ENCODE measurements at regions not wholly inside any gene's neighbourhood (a gene's known extent, or its start where the extent isn't known, plus 50 kb on each side); places are given as distances from the start of the nearest gene placed in this dataset.

GRCh38 chr15:69790632-69791031 lies 307.1 kb downstream of the TLE3 start:
- Histone ChIP-seq H3K9me3 (replicated peaks) (0 out of 2 replicates have a peak, but pooled peaks cover 4% of the 10 kb centered on the region), H3K4me1 (no peaks in the 10 kb centered on the region; the same call in 1 of the 2 replicates), H3K36me3 (no peaks in the 10 kb centered on the region), H3K27ac (no peak overlapping the region), H3K4me3 (no peak overlapping the region), H3K27me3 (0 out of 2 replicates have a peak, but pooled peaks cover 3% of the 10 kb centered on the region)
- no peak for DNase-seq

GRCh38 chr15:69792823-69793222 lies 304.9 kb downstream of the TLE3 start:
- H3K27me3 ChIP-seq: peaks cover 4% of the 10 kb centered on the region; the same call in 1 of the 2 replicates
- DNase-seq: no peak
- no peak overlapping the region for H3K27ac ChIP-seq

GRCh38 chr15:69793431-69793780 lies 304.3 kb downstream of the TLE3 start:
- Histone ChIP-seq H3K4me1 (no peaks in the 10 kb centered on the region; the same call in 1 of the 2 replicates), H3K4me3 (no peak overlapping the region), H3K27me3 (peaks cover 4% of the 10 kb centered on the region; the same call in 1 of the 2 replicates), H3K27ac (no peak overlapping the region), H3K36me3 (no peaks in the 10 kb centered on the region), H3K9me3 (replicated peaks) (0 out of 2 replicates have a peak, but pooled peaks cover 4% of the 10 kb centered on the region)
- no peak for DNase-seq

More at GRCh38 chr15:69792823-69793222, 304.9 kb downstream of the TLE3 start:
- no peaks in the 10 kb centered on the region; the same call in 1 of the 2 replicates for H3K4me1 ChIP-seq
- H3K4me3 ChIP-seq: no peak overlapping the region
- no peaks in the 10 kb centered on the region for H3K36me3 ChIP-seq
- H3K9me3 ChIP-seq (replicated peaks): 0 out of 2 replicates have a peak, but pooled peaks cover 4% of the 10 kb centered on the region

GRCh38 chr15:69793781-69794451 lies 303.8 kb downstream of the TLE3 start:
- Histone ChIP-seq H3K36me3 (no peaks in the 10 kb centered on the region), H3K4me1 (no peaks in the 10 kb centered on the region; the same call in 1 of the 2 replicates), H3K27ac (no peak overlapping the region), H3K9me3 (replicated peaks) (0 out of 2 replicates have a peak, but pooled peaks cover 4% of the 10 kb centered on the region), H3K4me3 (no peak overlapping the region), H3K27me3 (peaks cover 4% of the 10 kb centered on the region; the same call in 1 of the 2 replicates)
- DNase-seq: no peak

- H3K27me3 ChIP-seq: peaks cover 4% of the 10 kb centered on the region; the same call in 1 of the 2 replicates
- 0 out of 2 replicates have a peak, but pooled peaks cover 4% of the 10 kb centered on the region for H3K9me3 ChIP-seq (replicated peaks)
- no peaks in the 10 kb centered on the region; the same call in 1 of the 2 replicates for H3K4me1 ChIP-seq
- no peak overlapping the region for H3K4me3 ChIP-seq
- H3K27ac ChIP-seq: no peak overlapping the region
- H3K36me3 ChIP-seq: no peaks in the 10 kb centered on the region
- no peak for DNase-seq
Observed at GRCh38 chr15:69794645-69795469, 302.9 kb downstream of the TLE3 start.

GRCh38 chr15:69795601-69796000 lies 302.1 kb downstream of the TLE3 start:
- no peak for DNase-seq
- Histone ChIP-seq H3K4me3 (no peak overlapping the region), H3K27me3 (peaks cover 7% of the 10 kb centered on the region; the same call in 1 of the 2 replicates), H3K4me1 (no peaks in the 10 kb centered on the region; the same call in 1 of the 2 replicates), H3K9me3 (replicated peaks) (0 out of 2 replicates have a peak, but pooled peaks cover 4% of the 10 kb centered on the region), H3K36me3 (no peaks in the 10 kb centered on the region), H3K27ac (no peak overlapping the region)

GRCh38 chr15:69797051-69797595 lies 300.6 kb downstream of the TLE3 start:
- Histone ChIP-seq H3K36me3 (no peaks in the 10 kb centered on the region), H3K27me3 (peaks cover 7% of the 10 kb centered on the region; the same call in 1 of the 2 replicates), H3K9me3 (replicated peaks) (no peaks in the 10 kb centered on the region), H3K4me3 (no peak overlapping the region), H3K27ac (no peak overlapping the region), H3K4me1 (no peaks in the 10 kb centered on the region; the same call in 1 of the 2 replicates)
- no peak for DNase-seq

GRCh38 chr15:69797615-69798014 lies 300.1 kb downstream of the TLE3 start:
- H3K27me3 ChIP-seq: peaks cover 7% of the 10 kb centered on the region; the same call in 1 of the 2 replicates
- no peaks in the 10 kb centered on the region; the same call in 1 of the 2 replicates for H3K4me1 ChIP-seq
- no peak overlapping the region for H3K27ac ChIP-seq
- H3K36me3 ChIP-seq: no peaks in the 10 kb centered on the region
- H3K4me3 ChIP-seq: no peak overlapping the region
- no peak for DNase-seq
- H3K9me3 ChIP-seq (replicated peaks): no peaks in the 10 kb centered on the region

GRCh38 chr15:69798481-69799250 lies 299.1 kb downstream of the TLE3 start:
- H3K4me1 ChIP-seq: no peaks in the 10 kb centered on the region; the same call in 1 of the 2 replicates
- no peak for DNase-seq
- no peaks in the 10 kb centered on the region for H3K9me3 ChIP-seq (replicated peaks)
- no peaks in the 10 kb centered on the region for H3K36me3 ChIP-seq
- H3K4me3 ChIP-seq: no peak overlapping the region
- no peak overlapping the region for H3K27ac ChIP-seq
- peaks cover 7% of the 10 kb centered on the region; the same call in 1 of the 2 replicates for H3K27me3 ChIP-seq

GRCh38 chr15:69801144-69801543 lies 296.6 kb downstream of the TLE3 start:
- Histone ChIP-seq H3K27ac (no peak overlapping the region), H3K4me3 (no peak overlapping the region), H3K4me1 (no peaks in the 10 kb centered on the region), H3K36me3 (no peaks in the 10 kb centered on the region), H3K9me3 (replicated peaks) (no peaks in the 10 kb centered on the region), H3K27me3 (peaks cover 10% of the 10 kb centered on the region; the same call in 1 of the 2 replicates)
- no peak for DNase-seq

GRCh38 chr15:69802432-69802831 lies 295.3 kb downstream of the TLE3 start:
- Histone ChIP-seq H3K27ac (no peak overlapping the region), H3K27me3 (peaks cover 8% of the 10 kb centered on the region; the same call in 1 of the 2 replicates), H3K4me1 (no peaks in the 10 kb centered on the region), H3K9me3 (replicated peaks) (no peaks in the 10 kb centered on the region), H3K4me3 (no peak overlapping the region), H3K36me3 (no peaks in the 10 kb centered on the region)
- no peak for DNase-seq

- Histone ChIP-seq H3K4me1 (peaks cover 2% of the 10 kb centered on the region), H3K36me3 (no peaks in the 10 kb centered on the region), H3K4me3 (no peak overlapping the region), H3K9me3 (replicated peaks) (no peaks in the 10 kb centered on the region), H3K27ac (no peak overlapping the region), H3K27me3 (peaks cover 7% of the 10 kb centered on the region; the same call in 1 of the 2 replicates)
- DNase-seq: no peak
Observed at GRCh38 chr15:69804786-69805185, 292.9 kb downstream of the TLE3 start.

GRCh38 chr15:69805248-69805953 lies 292.3 kb downstream of the TLE3 start:
- no peak overlapping the region for H3K27ac ChIP-seq
- peaks cover 3% of the 10 kb centered on the region; the same call in 1 of the 2 replicates for H3K27me3 ChIP-seq
- H3K9me3 ChIP-seq (replicated peaks): no peaks in the 10 kb centered on the region
- DNase-seq: no peak
- no peak overlapping the region for H3K4me3 ChIP-seq
- no peaks in the 10 kb centered on the region for H3K36me3 ChIP-seq
- H3K4me1 ChIP-seq: peaks cover 7% of the 10 kb centered on the region
